PC-9 (cell line): ENCODE measurements at regions not wholly inside any gene's neighbourhood (a gene's known extent, or its start where the extent isn't known, plus 50 kb on each side); places are given as distances from the start of the nearest gene placed in this dataset.

Experiments used
- BruUV-seq: library from RNA; stranded (reverse); fragments of 400-500 nt; replicated peaks from 2 replicates; lab custom pipeline; 2021; lab: Mats Ljungman, UMichigan
- CTCF ChIA-PET: fragments of 300-600 bp; sonication (Branson Sonifier 250); formaldehyde crosslinking; loops from one replicate; lab custom pipeline; 2022; ENCODE audit warnings: antibody characterized with exemption; lab: Charles Lee
- POLR2A ChIA-PET: fragments of 300-600 bp; sonication (Branson Sonifier 250); formaldehyde crosslinking; loops from one replicate; lab custom pipeline; 2022; ENCODE audit warnings: antibody characterized with exemption; ENCODE audit not compliant: unreplicated experiment; lab: Charles Lee
- DNase-seq, 2 experiments: peaks; one replicate each; pipeline versions ENCODE4 v3.0.0 to v3.0.0-alpha.2; 2015 to 2022; ENCODE audit warnings: mixed read lengths in 1 of 2
- H2AFZ ChIP-seq: fragments of 200-600 bp; sonication (generic); 2 replicates; pipeline ENCODE4 v1.8.1; 2017; ENCODE audit warnings: antibody characterized with exemption
- H3F3A ChIP-seq: fragments of 200-600 bp; sonication (generic); 2 replicates; pipeline ENCODE4 v1.8.1; 2017; ENCODE audit warnings: antibody characterized with exemption, mild to moderate bottlenecking, low read depth; ENCODE audit not compliant: insufficient read depth
- H3K27ac ChIP-seq: fragments of 200-600 bp; sonication (generic); 2 replicates; pipeline ENCODE4 v1.6.1; 2016; ENCODE audit warnings: mixed run types
- H3K27me3 ChIP-seq: fragments of 200-600 bp; sonication (generic); 2 replicates; pipeline ENCODE4 v1.6.1; 2016; ENCODE audit warnings: low read depth, mixed run types; ENCODE audit not compliant: insufficient read depth
- H3K36me3 ChIP-seq: fragments of 200-600 bp; sonication (generic); 2 replicates; pipeline ENCODE4 v1.6.1; 2016; ENCODE audit warnings: low read depth, mixed run types
- H3K4me1 ChIP-seq: fragments of 200-600 bp; sonication (generic); replicated peaks from 2 replicates; pipeline ENCODE4 v1.6.1; 2016; ENCODE audit warnings: mixed run types; ENCODE audit not compliant: insufficient read depth
- H3K4me2 ChIP-seq: fragments of 200-600 bp; sonication (generic); 2 replicates; pipeline ENCODE4 v1.6.1; 2017; ENCODE audit warnings: mixed run types
- H3K4me3 ChIP-seq: fragments of 200-600 bp; sonication (generic); 2 replicates; pipeline ENCODE4 v1.6.1; 2016; ENCODE audit warnings: mixed run types
- H3K79me2 ChIP-seq: fragments of 200-600 bp; sonication (generic); 2 replicates; pipeline ENCODE4 v1.6.1; 2017; ENCODE audit warnings: low read depth, mixed run types
- H3K9me2 ChIP-seq: fragments of 200-600 bp; sonication (generic); 2 replicates; pipeline ENCODE4 v1.8.1; 2017; ENCODE audit warnings: mild to moderate bottlenecking; ENCODE audit not compliant: insufficient read depth
- H3K9me3 ChIP-seq: fragments of 200-600 bp; sonication (generic); 2 replicates; pipeline ENCODE4 v1.8.1; 2016; ENCODE audit warnings: low read depth; ENCODE audit not compliant: insufficient read depth
- H4K20me1 ChIP-seq: fragments of 200-600 bp; sonication (generic); 2 replicates; pipeline ENCODE4 v1.8.1; 2017; ENCODE audit not compliant: insufficient read depth
- CTCF ChIP-seq: fragments of 200-600 bp; sonication (generic); conservative IDR thresholded peaks from 2 replicates; pipeline ENCODE4 v1.6.1; 2017; ENCODE audit warnings: mixed run types, antibody characterized with exemption, mild to moderate bottlenecking, moderate library complexity
- EZH2 ChIP-seq: fragments of 200-600 bp; sonication (generic); IDR thresholded peaks from 2 replicates; pipeline ENCODE4 v1.8.0; 2017; ENCODE audit warnings: antibody characterized with exemption, low read depth
- intact Hi-C: fragments of 100-400 bp; cut with micrococcal nuclease; formaldehyde crosslinking; loops from one replicate; pipeline ENCODE4 v1.10.0; 2022; ENCODE audit not compliant: unreplicated experiment

- H3K27ac ChIP-seq = no peak overlapping the region
- POLR2A ChIA-PET = no interaction called here
- CTCF ChIA-PET = interaction anchor here (0.6 kb wide), 2 partner anchors 262 to 643 kb away, joined by 3 to 8 read pairs; no protein-coding TSS in a partner anchor
Measured at GRCh38 chr18:44130376-44130942, 550.2 kb upstream of the SETBP1 start.

GRCh38 chr18:44133483-44133882, 547.2 kb upstream of the SETBP1 start:
- Histone ChIP-seq H3K79me2 (no peaks in the 10 kb centered on the region), H3K27me3 (no peaks in the 10 kb centered on the region), H3K36me3 (no peaks in the 10 kb centered on the region), H3K27ac (no peak overlapping the region), H2AFZ (no peak overlapping the region), H4K20me1 (no peaks in the 10 kb centered on the region), H3F3A (no peaks in the 10 kb centered on the region), H3K9me2 (no peaks in the 10 kb centered on the region), H3K9me3 (no peaks in the 10 kb centered on the region), H3K4me3 (no peak overlapping the region), H3K4me1 (no peaks in the 10 kb centered on the region), H3K4me2 (no peak overlapping the region)
- intact Hi-C loops = loop anchor here (10.0 kb wide), 1 partner anchor 541 kb away; no protein-coding TSS in a partner anchor
- POLR2A ChIA-PET = no interaction called here
- DNase-seq = no peak
- CTCF ChIA-PET = no interaction called here
- TF ChIP-seq CTCF (no peak), EZH2 (no peak)
- BruUV-seq = no TSS peak

More at GRCh38 chr18:44130376-44130942, 550.2 kb upstream of the SETBP1 start:
- no peak overlapping the region for H3K4me3 ChIP-seq
- H3K9me3 ChIP-seq = no peaks in the 10 kb centered on the region
- no peaks in the 10 kb centered on the region for H3K27me3 ChIP-seq
- TF ChIP-seq CTCF (peak; percentile 84), EZH2 (no peak)
- H3F3A ChIP-seq = no peaks in the 10 kb centered on the region
- H3K9me2 ChIP-seq = no peaks in the 10 kb centered on the region
- no peak overlapping the region for H3K4me2 ChIP-seq
- BruUV-seq = no TSS peak
- no peaks in the 10 kb centered on the region for H3K79me2 ChIP-seq
- intact Hi-C loops = loop anchor here (10.0 kb wide), 1 partner anchor 544 kb away; no protein-coding TSS in a partner anchor
- H3K4me1 ChIP-seq = no peaks in the 10 kb centered on the region
- H4K20me1 ChIP-seq = no peaks in the 10 kb centered on the region
- H2AFZ ChIP-seq = no peak overlapping the region
- no peaks in the 10 kb centered on the region for H3K36me3 ChIP-seq
- no peak for DNase-seq

GRCh38 chr18:44134447-44134846, 546.2 kb upstream of the SETBP1 start:
- H3K9me3 ChIP-seq = no peaks in the 10 kb centered on the region
- no peaks in the 10 kb centered on the region for H4K20me1 ChIP-seq
- no peak overlapping the region for H3K4me2 ChIP-seq
- no peak for DNase-seq
- H3K36me3 ChIP-seq = no peaks in the 10 kb centered on the region
- H3F3A ChIP-seq = no peaks in the 10 kb centered on the region
- no peak overlapping the region for H2AFZ ChIP-seq
- CTCF ChIA-PET = no interaction called here
- no peaks in the 10 kb centered on the region for H3K79me2 ChIP-seq
- no peaks in the 10 kb centered on the region for H3K27me3 ChIP-seq
- no peak overlapping the region for H3K4me3 ChIP-seq
- intact Hi-C loops = loop anchor here (10.0 kb wide), 1 partner anchor 540 kb away; no protein-coding TSS in a partner anchor
- no peaks in the 10 kb centered on the region for H3K4me1 ChIP-seq
- no TSS peak for BruUV-seq
- POLR2A ChIA-PET = no interaction called here
- no peak overlapping the region for H3K27ac ChIP-seq
- H3K9me2 ChIP-seq = no peaks in the 10 kb centered on the region
- no peak for TF ChIP-seq EZH2
- no peak for TF ChIP-seq CTCF
